ENCODE measurements at regions not wholly inside any gene's neighbourhood (a gene's known extent, or its start where the extent isn't known, plus 50 kb on each side); places are given as distances from the start of the nearest gene placed in this dataset.

DNA sequence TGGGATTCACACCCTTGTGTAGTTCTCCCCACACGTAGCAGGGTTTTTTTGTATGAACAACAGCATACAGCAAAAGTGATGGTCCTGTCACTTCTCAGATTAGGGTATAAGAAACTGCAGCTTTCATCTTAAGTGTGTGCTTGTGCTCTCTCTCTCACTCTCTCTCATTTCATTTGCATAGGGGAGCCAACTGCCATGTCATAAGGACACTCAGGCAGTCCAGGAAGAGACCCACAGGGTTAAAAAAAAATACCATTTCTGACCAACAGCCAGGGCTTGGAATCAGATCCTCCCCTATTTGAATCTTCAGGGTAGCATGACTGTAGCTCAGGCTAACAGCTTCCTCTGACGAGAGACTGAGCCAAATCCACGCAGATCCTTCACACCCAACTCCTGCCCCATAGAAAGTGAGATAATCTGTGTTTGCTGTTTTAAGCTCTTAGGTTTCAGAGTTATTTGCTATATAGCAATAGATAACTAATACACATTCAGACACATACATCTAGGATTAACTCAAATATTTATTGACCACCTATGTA lies 331.2 kb downstream of the PAPSS1 start:
- Histone ChIP-seq H3K27ac (no peak overlapping the region), H3K36me3 (no peaks in the 10 kb centered on the region), H3K4me1 (no peaks in the 10 kb centered on the region), H3K27me3 (no peaks in the 10 kb centered on the region), H3K9me3 (no peaks in the 10 kb centered on the region), H3K4me3 (no peak overlapping the region)
- no peak for DNase-seq (ENCODE audit: low spot score)
- TF ChIP-seq, protein P1, sequence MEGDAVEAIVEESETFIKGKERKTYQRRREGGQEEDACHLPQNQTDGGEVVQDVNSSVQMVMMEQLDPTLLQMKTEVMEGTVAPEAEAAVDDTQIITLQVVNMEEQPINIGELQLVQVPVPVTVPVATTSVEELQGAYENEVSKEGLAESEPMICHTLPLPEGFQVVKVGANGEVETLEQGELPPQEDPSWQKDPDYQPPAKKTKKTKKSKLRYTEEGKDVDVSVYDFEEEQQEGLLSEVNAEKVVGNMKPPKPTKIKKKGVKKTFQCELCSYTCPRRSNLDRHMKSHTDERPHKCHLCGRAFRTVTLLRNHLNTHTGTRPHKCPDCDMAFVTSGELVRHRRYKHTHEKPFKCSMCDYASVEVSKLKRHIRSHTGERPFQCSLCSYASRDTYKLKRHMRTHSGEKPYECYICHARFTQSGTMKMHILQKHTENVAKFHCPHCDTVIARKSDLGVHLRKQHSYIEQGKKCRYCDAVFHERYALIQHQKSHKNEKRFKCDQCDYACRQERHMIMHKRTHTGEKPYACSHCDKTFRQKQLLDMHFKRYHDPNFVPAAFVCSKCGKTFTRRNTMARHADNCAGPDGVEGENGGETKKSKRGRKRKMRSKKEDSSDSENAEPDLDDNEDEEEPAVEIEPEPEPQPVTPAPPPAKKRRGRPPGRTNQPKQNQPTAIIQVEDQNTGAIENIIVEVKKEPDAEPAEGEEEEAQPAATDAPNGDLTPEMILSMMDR (IDR thresholded peaks at IDR 0.05) = no peak

DNA sequence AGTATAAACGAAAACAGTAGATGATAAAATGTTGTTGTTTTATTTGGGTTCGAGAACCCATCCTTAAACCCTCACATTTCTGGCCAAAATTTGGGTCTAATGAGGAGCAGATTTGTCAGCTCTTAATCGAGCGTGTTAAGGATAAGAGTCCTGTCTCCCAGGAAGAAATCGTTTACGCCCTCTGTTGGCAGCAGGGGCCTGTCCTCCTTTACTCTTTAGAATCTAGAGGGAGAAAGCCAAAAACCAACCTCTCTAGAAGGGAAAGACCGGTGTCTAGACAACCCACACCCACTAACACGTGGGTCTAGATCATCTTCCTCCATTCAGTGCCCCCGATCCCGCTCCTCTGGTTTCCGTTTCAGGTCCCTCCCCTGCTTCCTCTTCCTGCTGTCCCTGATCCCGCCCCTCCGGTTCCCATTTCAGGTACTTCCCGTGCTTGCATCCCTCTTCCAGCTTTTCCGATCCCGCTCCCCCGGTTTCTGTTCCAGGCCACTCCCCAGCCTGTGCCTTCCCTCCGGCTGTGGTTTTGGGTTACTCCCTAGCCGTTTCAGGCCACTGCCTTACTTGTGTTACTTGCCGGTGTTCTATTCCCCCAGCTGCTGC lies 339.1 kb downstream of the PAPSS1 start:
- no peak overlapping the region for H3K4me3 ChIP-seq
- no peaks in the 10 kb centered on the region for H3K27me3 ChIP-seq
- no peaks in the 10 kb centered on the region for H3K9me3 ChIP-seq
- H3K27ac ChIP-seq = no peak overlapping the region
- H3K4me1 ChIP-seq = no peaks in the 10 kb centered on the region
- no peak for DNase-seq (ENCODE audit: low spot score)
- TF ChIP-seq, protein P1 (IDR thresholded peaks at IDR 0.05) = no peak
- no peaks in the 10 kb centered on the region for H3K36me3 ChIP-seq

- no peaks in the 10 kb centered on the region for H3K27me3 ChIP-seq
- H3K9me3 ChIP-seq = no peaks in the 10 kb centered on the region
- no peaks in the 10 kb centered on the region for H3K4me1 ChIP-seq
Observed at GRCh38 chr4:107380190-107380589, 339.8 kb downstream of the PAPSS1 start.

DNA sequence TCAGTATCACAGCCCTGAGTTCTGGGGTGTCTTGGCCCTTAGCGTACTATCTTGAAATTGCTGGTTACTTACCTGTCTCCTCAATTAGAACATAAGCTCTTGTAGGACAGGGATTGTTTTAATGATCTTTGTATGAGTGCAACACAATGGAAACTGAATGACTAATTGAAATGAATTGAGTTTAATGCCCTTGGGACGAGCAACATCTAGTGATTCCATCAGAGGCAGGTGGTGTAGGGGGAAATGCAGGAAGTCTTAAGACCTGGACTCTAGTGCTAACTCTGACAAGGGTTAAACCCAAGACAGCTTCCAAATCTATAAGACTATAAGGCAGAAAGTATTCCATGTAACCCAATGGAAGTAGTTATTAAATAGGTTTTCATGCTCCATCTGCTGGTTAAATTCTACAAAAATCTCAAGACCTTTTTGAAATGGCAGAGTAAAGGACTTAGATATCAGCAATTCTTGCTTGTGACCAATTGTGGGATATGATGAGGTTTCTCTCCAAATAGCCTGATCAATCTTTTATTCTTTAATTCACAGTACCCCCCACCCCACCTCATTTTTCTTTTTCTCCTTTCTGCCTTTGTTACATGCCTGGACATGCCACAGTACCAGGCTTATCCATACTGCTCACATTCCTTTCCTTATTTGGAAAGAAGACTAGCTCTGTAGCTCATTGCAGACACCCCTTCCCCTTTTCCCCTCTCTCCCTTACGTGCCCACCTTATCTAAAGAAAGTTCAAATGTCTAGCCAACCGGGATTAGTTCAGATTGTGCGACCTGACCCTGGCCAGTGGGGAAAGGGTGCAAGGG lies 340.8 kb downstream of the PAPSS1 start:
- Histone ChIP-seq H3K9me3 (no peaks in the 10 kb centered on the region), H3K4me3 (no peak overlapping the region), H3K27ac (no peak overlapping the region), H3K27me3 (no peaks in the 10 kb centered on the region), H3K4me1 (no peaks in the 10 kb centered on the region), H3K36me3 (no peaks in the 10 kb centered on the region)
- TF ChIP-seq, protein P1 (IDR thresholded peaks at IDR 0.05) = no peak
- no peak for DNase-seq (ENCODE audit: low spot score)

More at GRCh38 chr4:107380190-107380589, 339.8 kb downstream of the PAPSS1 start:
- no peak overlapping the region for H3K4me3 ChIP-seq
- no peak for DNase-seq (ENCODE audit: low spot score)
- TF ChIP-seq, protein P1 (IDR thresholded peaks at IDR 0.05) = no peak
- H3K36me3 ChIP-seq = no peaks in the 10 kb centered on the region
- no peak overlapping the region for H3K27ac ChIP-seq

DNA sequence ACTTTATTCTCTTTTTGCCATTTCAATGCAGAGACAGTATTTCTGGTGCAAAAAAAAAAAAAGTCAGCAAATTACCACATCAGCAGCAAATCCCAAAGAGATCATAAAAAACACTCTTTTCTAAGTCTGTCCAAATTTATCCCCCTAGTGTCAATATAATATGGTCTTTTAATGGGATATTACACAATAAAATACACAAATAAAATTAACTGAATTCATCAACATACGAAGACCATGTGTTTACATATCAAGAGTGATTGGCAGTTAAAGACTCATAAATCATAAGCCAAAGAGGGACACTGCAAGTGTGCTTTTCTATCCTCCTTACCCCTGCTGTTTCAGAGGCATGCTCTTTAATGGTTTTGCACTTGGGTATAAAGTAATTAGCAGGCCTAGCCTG lies 340.2 kb upstream of the DKK2 start:
- Histone ChIP-seq H3K9me3 (no peaks in the 10 kb centered on the region), H3K4me3 (no peak overlapping the region), H3K36me3 (no peaks in the 10 kb centered on the region), H3K27me3 (no peaks in the 10 kb centered on the region), H3K4me1 (no peaks in the 10 kb centered on the region), H3K27ac (no peak overlapping the region)
- TF ChIP-seq, protein P1 (IDR thresholded peaks at IDR 0.05) = no peak
- DNase-seq (ENCODE audit: low spot score) = no peak
